WERI-Rb-1 (cell line): ENCODE measurements at regions not wholly inside any gene's neighbourhood (a gene's known extent, or its start where the extent isn't known, plus 50 kb on each side); places are given as distances from the start of the nearest gene placed in this dataset.

Experiments
- DNase-seq: peaks from one replicate; pipeline ENCODE4 v3.0.0-alpha.2; 2020
- H3K27ac ChIP-seq: fragments of 250-450 bp; sonication (Bioruptor Pico); 2 replicates; pipeline ENCODE4 v1.5.1; 2020; ENCODE audit warnings: mild to moderate bottlenecking, moderate library complexity
- H3K27me3 ChIP-seq: fragments of 250-450 bp; sonication (Bioruptor Pico); 2 replicates; pipeline ENCODE4 v1.5.1; 2021; ENCODE audit warnings: mild to moderate bottlenecking, low read depth, moderate library complexity; ENCODE audit not compliant: insufficient read depth, severe bottlenecking
- H3K36me3 ChIP-seq: fragments of 250-450 bp; sonication (Bioruptor Pico); 2 replicates; pipeline ENCODE4 v1.5.1; 2020; ENCODE audit warnings: mild to moderate bottlenecking, moderate library complexity
- H3K4me3 ChIP-seq: 2 replicates; pipeline ENCODE4 v1.5.1; 2011; ENCODE audit warnings: low read depth, mild to moderate bottlenecking, control low read depth, low read length
- H3K9me3 ChIP-seq: fragments of 250-450 bp; sonication (Bioruptor Pico); 2 replicates; pipeline ENCODE4 v1.5.1; 2021; ENCODE audit warnings: mild to moderate bottlenecking, moderate library complexity; ENCODE audit not compliant: severe bottlenecking
- TF ChIP-seq, protein P1 (sequence below): IDR thresholded peaks from 2 replicates; pipeline ENCODE4 v1.5.1; 2011; ENCODE audit warnings: low read depth, mild to moderate bottlenecking, control low read depth, inconsistent platforms, low read length

DNA sequence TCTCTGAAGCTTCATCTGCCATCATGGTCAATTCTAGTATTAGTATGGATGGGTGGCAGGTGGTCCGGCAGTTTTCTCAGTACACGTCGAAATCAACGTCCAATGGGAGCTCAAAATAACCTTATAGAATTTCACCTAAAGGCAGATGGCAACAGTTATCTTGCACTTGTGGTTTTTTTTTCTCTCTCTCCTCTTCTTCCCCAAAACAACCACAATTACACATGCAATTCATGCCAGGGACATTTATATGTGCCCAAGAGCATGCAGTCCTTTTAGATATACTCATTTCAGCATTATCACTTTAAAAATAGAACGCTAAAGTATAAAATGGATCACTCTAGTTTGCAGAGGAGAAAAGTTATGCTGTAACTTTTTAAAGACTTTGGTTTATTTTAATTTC lies 1428.9 kb upstream of the WWC1 start:
- Histone ChIP-seq H3K36me3 (no peaks in the 10 kb centered on the region), H3K9me3 (no peaks in the 10 kb centered on the region), H3K4me3 (no peak overlapping the region), H3K27ac (no peak overlapping the region), H3K27me3 (no peaks in the 10 kb centered on the region)
- TF ChIP-seq, protein P1, sequence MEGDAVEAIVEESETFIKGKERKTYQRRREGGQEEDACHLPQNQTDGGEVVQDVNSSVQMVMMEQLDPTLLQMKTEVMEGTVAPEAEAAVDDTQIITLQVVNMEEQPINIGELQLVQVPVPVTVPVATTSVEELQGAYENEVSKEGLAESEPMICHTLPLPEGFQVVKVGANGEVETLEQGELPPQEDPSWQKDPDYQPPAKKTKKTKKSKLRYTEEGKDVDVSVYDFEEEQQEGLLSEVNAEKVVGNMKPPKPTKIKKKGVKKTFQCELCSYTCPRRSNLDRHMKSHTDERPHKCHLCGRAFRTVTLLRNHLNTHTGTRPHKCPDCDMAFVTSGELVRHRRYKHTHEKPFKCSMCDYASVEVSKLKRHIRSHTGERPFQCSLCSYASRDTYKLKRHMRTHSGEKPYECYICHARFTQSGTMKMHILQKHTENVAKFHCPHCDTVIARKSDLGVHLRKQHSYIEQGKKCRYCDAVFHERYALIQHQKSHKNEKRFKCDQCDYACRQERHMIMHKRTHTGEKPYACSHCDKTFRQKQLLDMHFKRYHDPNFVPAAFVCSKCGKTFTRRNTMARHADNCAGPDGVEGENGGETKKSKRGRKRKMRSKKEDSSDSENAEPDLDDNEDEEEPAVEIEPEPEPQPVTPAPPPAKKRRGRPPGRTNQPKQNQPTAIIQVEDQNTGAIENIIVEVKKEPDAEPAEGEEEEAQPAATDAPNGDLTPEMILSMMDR = no peak
- DNase-seq = no peak

DNA sequence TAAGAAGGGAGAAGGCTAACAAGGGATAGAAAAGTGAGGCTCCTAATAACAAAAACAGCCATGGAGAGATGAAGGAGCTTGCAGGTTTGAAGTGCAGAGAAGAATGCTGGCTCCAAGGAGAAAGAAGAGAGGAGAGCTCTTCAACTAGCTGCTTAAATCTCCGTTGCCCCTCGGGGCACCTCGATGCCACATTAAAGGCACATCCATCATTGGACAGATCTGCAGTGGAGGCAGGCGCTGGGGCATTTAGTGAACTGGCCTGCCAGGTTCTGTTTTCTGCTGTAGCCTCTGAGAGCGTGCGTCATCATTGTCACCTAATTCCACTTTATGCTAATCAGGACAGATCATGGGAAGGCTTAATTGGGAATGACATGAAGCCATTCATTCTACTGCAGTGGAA lies 1426.2 kb upstream of the WWC1 start:
- Histone ChIP-seq H3K27me3 (no peaks in the 10 kb centered on the region), H3K9me3 (no peaks in the 10 kb centered on the region), H3K27ac (no peak overlapping the region), H3K36me3 (no peaks in the 10 kb centered on the region), H3K4me3 (no peak overlapping the region)
- no peak for DNase-seq
- TF ChIP-seq, protein P1 = no peak

DNA sequence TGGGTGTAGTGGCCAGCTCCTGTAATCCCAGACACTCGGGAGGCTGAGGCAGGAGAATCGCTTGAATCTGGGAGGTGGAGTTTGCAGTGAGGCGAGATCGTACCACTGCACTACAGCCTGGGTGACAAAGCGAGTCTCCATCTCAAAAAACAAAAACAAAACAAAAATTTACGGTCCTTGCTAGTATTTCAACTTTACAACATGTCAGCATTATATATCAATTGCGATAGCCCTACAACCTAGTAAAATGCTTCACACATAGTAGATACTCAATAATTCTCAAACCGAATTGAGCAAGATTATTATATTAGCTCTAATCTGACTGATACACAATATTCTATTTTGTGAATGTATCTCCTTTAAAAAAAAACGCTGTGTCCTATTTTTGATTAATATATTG lies 1411.0 kb upstream of the WWC1 start:
- H3K9me3 ChIP-seq = no peaks in the 10 kb centered on the region
- no peaks in the 10 kb centered on the region for H3K36me3 ChIP-seq
- TF ChIP-seq, protein P1 = no peak
- DNase-seq = no peak
- H3K4me3 ChIP-seq = no peak overlapping the region
- H3K27me3 ChIP-seq = no peaks in the 10 kb centered on the region
- no peak overlapping the region for H3K27ac ChIP-seq

DNA sequence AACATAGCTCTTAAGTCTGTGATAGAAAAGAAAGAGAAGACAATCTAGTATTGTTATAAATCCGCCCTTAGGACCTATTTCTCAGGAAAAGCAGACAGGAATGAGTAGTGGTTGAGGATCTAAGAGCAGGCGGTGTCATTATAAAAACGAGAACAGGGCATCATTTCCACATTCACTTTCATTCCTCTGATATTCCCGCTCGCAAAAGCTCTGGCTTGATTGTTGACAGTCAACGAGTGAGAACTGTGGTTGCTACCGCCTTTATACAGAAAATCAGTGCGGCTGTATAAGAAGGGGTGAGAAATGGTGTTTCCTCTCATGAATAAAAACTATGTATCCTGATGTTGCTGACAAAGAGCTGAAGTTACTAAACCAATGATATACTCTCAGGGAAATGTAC lies 1409.6 kb upstream of the WWC1 start:
- Histone ChIP-seq H3K4me3 (no peak overlapping the region), H3K9me3 (no peaks in the 10 kb centered on the region), H3K36me3 (no peaks in the 10 kb centered on the region), H3K27ac (no peak overlapping the region), H3K27me3 (no peaks in the 10 kb centered on the region)
- TF ChIP-seq, protein P1 = no peak
- DNase-seq = no peak

DNA sequence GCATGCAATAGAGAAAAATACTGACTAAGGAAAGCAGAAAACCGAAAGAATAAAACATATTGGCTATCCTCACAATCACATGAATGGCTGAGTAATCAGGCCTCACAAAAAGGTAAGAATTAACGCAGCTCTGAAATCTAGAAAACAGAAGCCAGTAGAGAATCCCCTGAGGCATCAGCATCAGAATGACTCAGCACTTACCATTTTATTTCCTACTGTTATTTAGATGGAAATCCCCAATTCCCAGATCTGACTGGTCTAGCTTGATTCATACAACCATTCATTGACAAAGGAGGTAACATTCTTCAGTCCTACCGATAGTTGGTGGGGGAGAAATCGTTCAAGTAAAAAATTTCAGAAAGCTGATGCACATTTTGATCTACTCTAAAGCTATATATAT lies 1408.4 kb upstream of the WWC1 start:
- Histone ChIP-seq H3K9me3 (no peaks in the 10 kb centered on the region), H3K36me3 (no peaks in the 10 kb centered on the region), H3K27me3 (no peaks in the 10 kb centered on the region), H3K4me3 (no peak overlapping the region), H3K27ac (no peak overlapping the region)
- no peak for DNase-seq
- TF ChIP-seq, protein P1 = no peak

DNA sequence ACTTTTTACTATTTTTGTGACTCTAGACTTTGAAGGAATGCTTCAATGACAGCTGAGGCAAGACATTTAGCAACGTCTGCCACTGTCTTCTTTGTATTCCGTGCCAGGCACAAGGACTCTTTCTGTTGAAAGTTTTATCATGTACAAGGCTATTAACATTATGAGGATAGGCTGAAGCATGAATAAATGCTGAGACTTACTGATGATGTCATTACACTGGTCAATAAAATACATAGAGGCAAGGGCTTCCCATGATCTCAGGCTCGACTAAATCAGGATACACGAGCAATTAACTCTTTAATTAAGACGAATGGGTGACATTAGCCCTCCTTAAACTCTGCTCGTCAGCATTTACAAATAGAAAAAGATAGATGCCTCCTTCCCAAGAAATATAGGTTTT lies 1393.3 kb upstream of the WWC1 start:
- TF ChIP-seq, protein P1 = no peak
- no peak overlapping the region for H3K4me3 ChIP-seq
- no peak overlapping the region for H3K27ac ChIP-seq

More for the DNA sequence above, 1393.3 kb upstream of the WWC1 start:
- DNase-seq = no peak
- Histone ChIP-seq H3K9me3 (no peaks in the 10 kb centered on the region), H3K36me3 (no peaks in the 10 kb centered on the region), H3K27me3 (no peaks in the 10 kb centered on the region)
